Right ventricle myocardium inferior (tissue), 1 donor: ENCODE measurements at regions not wholly inside any gene's neighbourhood (a gene's known extent, or its start where the extent isn't known, plus 50 kb on each side); places are given as distances from the start of the nearest gene placed in this dataset. TPM values are rescaled to one million over a fixed set of nuclear protein-coding genes. Genes with fewer than 3 reads are reported as not detected.

ENCODE experiments used
- ATAC-seq: fragments of 200-7000 bp; cut with Tn5 transposase; one replicate; pipeline ENCODE4 v1.9.1; 2020; ENCODE audit warnings: mild to moderate bottlenecking, moderate library complexity
- DNase-seq: peaks from one replicate; pipeline ENCODE4 v3.0.0; 2021; ENCODE audit errors: missing footprints
- intact Hi-C: fragments of 100-400 bp; cut with DNase I; formaldehyde crosslinking; loops from one replicate; pipeline ENCODE4 v1.11.0; 2022
- microRNA-seq: library from miRNA; unstranded; fragments of <30 nt; microRNA quantifications from one replicate; pipeline ENCODE4 v1.2.0, GENCODE V29; 2020
- donor health status: DM: no; HTN: yes; CAD: no; lungs with severe emphysema.

DNA sequence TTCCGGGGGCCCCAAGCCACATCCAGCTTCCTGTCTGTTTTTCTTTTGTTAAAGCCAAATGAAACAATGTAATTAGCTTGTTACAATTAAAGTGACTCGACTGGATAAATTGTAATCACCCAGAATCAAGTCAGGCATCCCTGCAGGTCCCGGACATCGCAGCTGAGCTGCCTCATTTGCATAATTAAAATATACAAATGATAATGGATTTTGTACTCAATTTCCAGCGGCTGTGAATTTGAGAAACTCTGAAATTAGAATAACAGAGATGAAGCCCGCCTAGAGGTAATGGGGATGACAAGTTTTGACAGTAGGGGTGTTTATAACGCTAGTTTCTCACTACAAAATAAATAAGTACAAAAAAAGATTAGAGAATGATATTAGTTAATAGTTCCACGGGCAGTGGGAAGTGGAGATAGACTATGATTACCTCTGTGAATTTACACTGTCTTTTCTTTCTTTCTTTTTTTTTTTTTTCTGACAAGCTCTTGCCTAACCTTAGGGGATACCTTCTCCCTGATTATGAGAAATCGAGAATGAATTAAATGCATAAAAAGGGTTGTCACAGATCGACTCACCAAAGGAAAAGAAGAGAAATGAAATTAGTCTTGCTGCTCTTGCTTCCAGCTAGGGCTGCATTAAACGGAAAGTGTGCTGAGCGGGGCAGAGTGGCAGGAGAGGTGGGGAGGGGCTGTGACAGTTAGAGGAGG lies 82.6 kb upstream of the SKOR2 start:
- DNase-seq (no peak), ATAC-seq (no peak)
- intact Hi-C loops, result no loop called here

DNA sequence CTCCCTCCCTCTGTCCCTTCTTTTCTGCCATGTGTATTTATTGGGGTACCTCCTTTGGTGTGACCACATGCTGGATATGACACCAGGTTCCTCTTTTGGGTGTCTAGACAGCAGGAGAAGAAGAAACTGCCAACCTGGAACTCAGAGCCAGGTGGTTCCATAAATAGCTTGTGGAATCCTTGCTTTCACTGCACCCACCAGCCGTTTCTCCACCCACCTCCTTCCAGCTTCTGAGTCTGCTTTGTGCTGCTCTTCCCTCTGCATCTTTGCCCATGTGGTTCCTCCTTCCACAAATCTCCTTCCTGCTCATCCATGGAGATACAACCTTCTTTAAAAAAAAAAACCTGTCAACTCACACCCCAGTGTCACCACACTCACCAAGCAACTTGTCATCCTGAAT lies 80.2 kb upstream of the SKOR2 start:
- intact Hi-C loops, result no loop called here
- ATAC-seq (no peak), DNase-seq (no peak)

DNA sequence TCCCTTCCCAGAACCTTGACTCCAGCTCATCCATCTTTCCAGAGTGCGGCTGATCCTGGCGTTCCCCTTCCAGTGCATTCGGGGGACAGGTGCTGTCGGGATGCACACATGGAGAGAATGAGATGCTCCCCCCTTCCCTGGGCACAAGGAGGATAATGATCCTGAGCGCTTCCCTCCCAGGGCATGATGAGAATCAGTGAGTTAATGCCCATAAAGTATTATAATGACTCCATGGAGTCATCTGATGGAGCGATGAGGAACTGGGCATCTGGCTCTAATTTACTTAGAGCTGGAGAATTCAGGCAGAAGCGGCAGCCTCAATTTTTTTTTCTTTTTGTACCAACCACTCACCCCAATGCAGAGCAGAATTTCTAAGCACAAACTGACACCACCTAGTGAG lies 79.6 kb upstream of the SKOR2 start:
- intact Hi-C loops, result no loop called here
- DNase-seq (no peak), ATAC-seq (no peak)

DNA sequence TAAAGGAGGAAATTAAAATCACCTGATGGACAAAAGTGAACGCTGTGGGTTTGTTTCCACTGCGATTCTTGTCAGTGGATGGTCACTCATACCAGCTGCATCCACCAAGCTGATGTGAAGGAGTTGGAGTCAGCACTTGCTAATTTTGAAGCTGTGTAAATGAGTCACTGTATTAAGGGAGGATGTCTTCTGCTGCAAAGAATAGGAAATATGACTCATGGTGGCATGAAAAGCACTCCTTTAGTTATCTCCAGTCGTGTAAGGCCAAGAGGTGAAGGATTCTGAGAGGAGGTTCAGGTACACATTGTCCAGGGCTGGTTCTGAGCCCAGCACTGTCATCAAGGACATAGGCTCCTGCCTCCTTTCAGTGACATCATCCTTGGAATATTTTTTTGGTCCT lies 71.7 kb upstream of the SKOR2 start:
- DNase-seq (no peak), ATAC-seq (no peak)
- intact Hi-C loops, result no loop called here

DNA sequence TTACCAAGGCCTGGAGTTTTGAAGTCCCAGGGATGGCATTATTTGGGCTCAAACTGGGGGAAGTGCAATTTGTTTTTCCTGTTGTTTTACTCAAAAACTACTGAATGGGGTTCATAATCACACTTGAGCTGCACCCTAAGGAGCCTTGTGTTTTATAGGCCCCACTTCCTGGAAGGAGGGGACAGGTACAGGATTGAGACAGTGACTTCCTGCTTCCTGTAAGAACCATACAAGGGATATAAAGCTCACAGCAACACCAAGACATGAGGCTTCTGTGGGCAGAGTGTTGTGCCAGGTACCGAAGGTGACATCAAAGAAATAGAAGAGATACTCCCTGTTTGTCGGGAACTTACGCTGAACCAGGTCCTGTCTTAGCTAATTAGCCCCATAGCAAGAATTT lies 70.4 kb upstream of the SKOR2 start:
- DNase-seq, result no peak
- intact Hi-C loops, result no loop called here
- ATAC-seq, result no peak

DNA sequence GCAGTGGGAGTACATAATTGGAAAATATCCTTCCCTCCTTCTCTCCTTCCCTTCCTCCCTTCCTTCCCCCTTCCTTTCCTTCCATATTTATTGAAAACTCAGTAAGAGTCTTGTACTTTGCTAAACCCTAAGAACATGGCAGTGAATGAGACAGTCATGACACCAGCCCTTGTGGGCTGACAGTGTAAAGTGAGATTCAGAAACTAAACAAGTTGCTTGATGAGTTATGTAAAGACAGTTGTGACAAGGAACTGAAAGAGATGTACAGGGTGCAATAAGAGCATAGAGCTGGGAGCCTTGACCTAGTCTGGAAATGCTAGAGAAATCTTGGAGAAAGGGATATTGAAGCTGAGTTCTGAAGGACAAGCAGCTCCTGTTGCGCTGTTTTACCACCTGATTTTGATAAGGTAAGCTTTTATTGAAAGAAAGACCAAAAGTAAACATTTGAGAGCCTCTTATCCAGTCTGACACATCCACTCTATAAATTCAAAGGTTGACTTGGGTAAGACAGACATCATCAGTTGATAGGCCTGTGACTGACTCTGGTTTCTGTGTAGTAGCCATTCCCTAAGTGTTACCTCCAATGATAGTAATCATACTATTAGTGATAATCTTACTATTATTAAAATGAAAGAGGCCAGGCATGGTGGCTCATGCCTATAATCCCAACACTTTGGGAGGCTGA lies 66.5 kb upstream of the SKOR2 start:
- intact Hi-C loops, result no loop called here
- no peak for DNase-seq
- no peak for ATAC-seq

DNA sequence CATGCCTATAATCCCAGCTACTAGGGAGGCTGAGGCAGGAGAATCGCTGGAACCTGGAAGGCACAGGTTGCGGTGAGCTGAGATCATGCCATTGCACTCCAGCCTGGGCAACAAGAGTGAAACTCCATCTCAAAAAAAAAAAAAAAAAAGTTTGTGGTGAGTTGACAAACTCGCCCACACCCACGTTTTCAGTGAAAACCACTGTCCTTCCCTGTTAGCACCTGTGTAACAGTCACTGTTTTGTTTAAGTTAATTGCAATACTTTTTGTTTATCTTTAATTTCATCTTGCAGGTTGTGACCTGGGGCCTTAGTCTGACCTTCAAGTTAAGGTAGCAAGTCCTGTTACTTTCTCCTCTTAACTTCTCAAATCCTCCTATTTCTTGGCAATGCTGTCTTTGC lies 65.5 kb upstream of the SKOR2 start:
- DNase-seq, result no peak
- intact Hi-C loops, result no loop called here
- no peak for ATAC-seq

DNA sequence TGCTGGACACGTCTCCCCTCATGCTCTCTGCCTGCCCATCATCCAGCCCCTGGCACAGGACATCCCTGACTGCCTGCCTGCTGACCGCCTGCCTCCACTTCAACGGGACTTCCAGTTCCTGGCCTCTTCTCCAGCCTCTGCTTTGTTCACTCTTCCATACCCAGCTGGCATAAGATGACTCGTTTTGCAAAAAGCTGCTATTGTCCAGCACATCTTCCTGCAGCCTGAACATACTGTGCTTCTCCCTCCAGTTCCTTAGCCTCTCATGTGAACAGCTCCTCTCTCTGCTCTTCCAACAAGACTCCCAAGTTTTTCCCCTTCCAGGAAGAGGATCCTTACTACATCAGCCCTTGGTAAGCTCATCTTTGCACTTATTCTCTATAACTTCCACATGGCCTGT lies 62.4 kb upstream of the SKOR2 start:
- DNase-seq, result no peak
- no peak for ATAC-seq
- intact Hi-C loops, result no loop called here

DNA sequence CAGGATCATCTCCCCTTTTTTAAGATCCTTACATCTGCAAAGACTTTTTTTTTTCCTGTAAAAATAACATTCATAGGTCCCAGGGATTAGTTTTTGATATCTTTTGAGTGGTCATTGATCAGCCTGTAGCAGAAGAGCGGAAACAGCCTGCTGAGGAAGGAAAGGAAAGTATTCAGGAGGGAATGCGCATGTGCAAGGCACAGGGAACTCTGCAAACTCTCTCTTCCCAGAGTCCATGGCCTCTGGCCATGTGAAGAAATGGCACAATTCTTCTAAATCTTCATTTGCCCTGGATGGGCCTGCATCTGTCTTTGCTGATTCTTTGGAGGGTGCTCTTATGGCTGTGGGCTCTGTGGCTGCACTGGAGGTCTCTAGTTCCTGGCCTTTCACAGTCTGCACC lies 60.1 kb upstream of the SKOR2 start:
- ATAC-seq (no peak), DNase-seq (no peak)
- intact Hi-C loops, result no loop called here

Small RNAs in the stretch of these regions (microRNA-seq; reads per million reads assigned to microRNA genes)
- not detected for gene MIR4527
